Testis (tissue), 2 donors: ENCODE measurements at regions not wholly inside any gene's neighbourhood (a gene's known extent, or its start where the extent isn't known, plus 50 kb on each side); places are given as distances from the start of the nearest gene placed in this dataset.

Experiments used
- DNase-seq: peaks from one replicate; pipeline ENCODE4 v3.0.0-alpha.2; 2019
- H3K27ac ChIP-seq, 2 donors: fragments of 200-600 bp; sonication (generic); one replicate each; pipeline ENCODE4 v1.5.1; 2019
- H3K27me3 ChIP-seq: fragments of 200-600 bp; sonication (generic); one replicate; pipeline ENCODE4 v1.5.1; 2019
- H3K36me3 ChIP-seq: fragments of 200-600 bp; sonication (generic); one replicate; pipeline ENCODE4 v1.5.1; 2017; ENCODE audit warnings: low read depth; ENCODE audit errors: missing control alignments
- H3K4me1 ChIP-seq: fragments of 200-600 bp; sonication (generic); one replicate; pipeline ENCODE4 v1.5.1; 2019
- H3K4me3 ChIP-seq, 2 donors: fragments of 200-600 bp; sonication (generic); one replicate each; pipeline ENCODE4 v1.5.1; 2017 to 2019
- H3K9me3 ChIP-seq: fragments of 200-600 bp; sonication (generic); one replicate; pipeline ENCODE4 v1.5.1; 2017
- POLR2A ChIP-seq: fragments of 450-650 bp; IDR thresholded peaks from one replicate; pipeline ENCODE4 v1.6.1; 2017; ENCODE audit warnings: antibody characterized with exemption, mild to moderate bottlenecking, moderate library complexity
- WGBS, 2 donors: methylation state at CpG; one replicate each; pipeline ENCODE4 v1.1.5; 2018; 5-methylcytosine and 5-hydroxymethylcytosine counted together
- intact Hi-C: fragments of 100-400 bp; cut with DNase I; formaldehyde crosslinking; loops from one replicate; pipeline ENCODE4 v1.15.1; 2023; ENCODE audit warnings: low total_unique reads
- TF ChIP-seq, protein P1 (sequence below), 3 experiments: fragments of 450-650 bp in 2 of 3; fragments of 200-600 bp in 1 of 3; sonication (generic) in 1 of 3; IDR thresholded peaks; one replicate each; pipeline ENCODE4 v1.5.1; 2016 to 2019; ENCODE audit warnings: antibody characterized with exemption in 3 of 3, mild to moderate bottlenecking in 2 of 3, moderate library complexity in 1 of 3

- TF ChIP-seq POLR2A: no peak
- TF ChIP-seq, protein P1, sequence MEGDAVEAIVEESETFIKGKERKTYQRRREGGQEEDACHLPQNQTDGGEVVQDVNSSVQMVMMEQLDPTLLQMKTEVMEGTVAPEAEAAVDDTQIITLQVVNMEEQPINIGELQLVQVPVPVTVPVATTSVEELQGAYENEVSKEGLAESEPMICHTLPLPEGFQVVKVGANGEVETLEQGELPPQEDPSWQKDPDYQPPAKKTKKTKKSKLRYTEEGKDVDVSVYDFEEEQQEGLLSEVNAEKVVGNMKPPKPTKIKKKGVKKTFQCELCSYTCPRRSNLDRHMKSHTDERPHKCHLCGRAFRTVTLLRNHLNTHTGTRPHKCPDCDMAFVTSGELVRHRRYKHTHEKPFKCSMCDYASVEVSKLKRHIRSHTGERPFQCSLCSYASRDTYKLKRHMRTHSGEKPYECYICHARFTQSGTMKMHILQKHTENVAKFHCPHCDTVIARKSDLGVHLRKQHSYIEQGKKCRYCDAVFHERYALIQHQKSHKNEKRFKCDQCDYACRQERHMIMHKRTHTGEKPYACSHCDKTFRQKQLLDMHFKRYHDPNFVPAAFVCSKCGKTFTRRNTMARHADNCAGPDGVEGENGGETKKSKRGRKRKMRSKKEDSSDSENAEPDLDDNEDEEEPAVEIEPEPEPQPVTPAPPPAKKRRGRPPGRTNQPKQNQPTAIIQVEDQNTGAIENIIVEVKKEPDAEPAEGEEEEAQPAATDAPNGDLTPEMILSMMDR (IDR thresholded peaks at IDR 0.05): no peak
- no peak overlapping the region for H3K4me3 ChIP-seq
- H3K36me3 ChIP-seq: no peaks in the 10 kb centered on the region
- intact Hi-C loops: no loop called here
- no peaks in the 10 kb centered on the region for H3K4me1 ChIP-seq
- no peaks in the 10 kb centered on the region for H3K9me3 ChIP-seq
- no peak for DNase-seq
- H3K27me3 ChIP-seq: no peaks in the 10 kb centered on the region
- WGBS, 2 donors: 80 to 92% methylated on average over 1 of the region's 1 CpG
- no peak overlapping the region for H3K27ac ChIP-seq
Measured at GRCh38 chr6:148044921-148045320, 297.7 kb upstream of the SASH1 start.

DNA sequence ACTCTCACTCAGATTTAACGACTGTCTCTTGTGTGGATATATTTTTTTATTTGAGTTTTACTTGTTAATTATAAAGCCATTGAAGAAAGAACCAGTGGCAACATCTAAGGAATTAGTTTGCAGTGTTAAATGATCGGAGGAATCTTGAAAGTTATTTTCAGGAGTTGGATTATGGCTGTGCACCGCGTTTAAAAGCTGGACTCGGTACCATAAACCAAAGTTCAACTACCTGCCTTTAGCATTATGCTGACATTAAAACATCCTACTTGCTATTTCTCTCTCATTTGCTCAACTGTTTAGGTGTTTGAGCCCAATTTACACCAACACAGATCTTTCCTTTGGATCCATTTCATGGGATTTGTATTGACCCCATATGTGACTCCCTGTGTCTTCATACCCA, 289.4 kb upstream of the SASH1 start:
- intact Hi-C loops: no loop called here

DNA sequence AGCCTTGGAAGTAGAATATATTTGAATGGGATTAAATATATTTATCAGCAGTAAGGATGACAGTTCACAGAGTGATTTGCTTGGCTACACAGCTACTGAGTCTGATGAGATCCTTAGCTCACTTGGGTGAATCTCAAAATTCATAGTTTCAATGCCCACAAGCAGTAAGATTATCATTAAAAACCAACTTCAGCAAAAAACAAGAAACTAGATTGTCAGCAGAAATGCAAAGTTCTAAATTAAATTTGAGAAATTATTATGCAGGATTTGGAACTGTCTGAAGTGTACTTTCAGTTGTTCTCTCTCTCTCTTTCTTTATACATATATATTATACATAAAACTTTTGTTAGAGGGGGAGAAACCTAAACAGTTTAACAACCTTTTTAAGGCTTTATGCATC, 288.8 kb upstream of the SASH1 start:
- intact Hi-C loops: no loop called here
- H3K27ac ChIP-seq: no peak overlapping the region
- TF ChIP-seq POLR2A: no peak
- TF ChIP-seq, protein P1 (IDR thresholded peaks at IDR 0.05): no peak

More for the DNA sequence above, 289.4 kb upstream of the SASH1 start:
- TF ChIP-seq, protein P1 (IDR thresholded peaks at IDR 0.05): no peak
- TF ChIP-seq POLR2A: no peak
- DNase-seq: no peak
- whole genome bisulfite sequencing, 2 donors: 74 to 84% methylated on average over 5 of the region's 5 CpGs
- no peak overlapping the region for H3K4me3 ChIP-seq
- no peak overlapping the region for H3K27ac ChIP-seq
- no peaks in the 10 kb centered on the region for H3K9me3 ChIP-seq
- H3K36me3 ChIP-seq: no peaks in the 10 kb centered on the region
- H3K4me1 ChIP-seq: no peaks in the 10 kb centered on the region
- no peaks in the 10 kb centered on the region for H3K27me3 ChIP-seq

DNA sequence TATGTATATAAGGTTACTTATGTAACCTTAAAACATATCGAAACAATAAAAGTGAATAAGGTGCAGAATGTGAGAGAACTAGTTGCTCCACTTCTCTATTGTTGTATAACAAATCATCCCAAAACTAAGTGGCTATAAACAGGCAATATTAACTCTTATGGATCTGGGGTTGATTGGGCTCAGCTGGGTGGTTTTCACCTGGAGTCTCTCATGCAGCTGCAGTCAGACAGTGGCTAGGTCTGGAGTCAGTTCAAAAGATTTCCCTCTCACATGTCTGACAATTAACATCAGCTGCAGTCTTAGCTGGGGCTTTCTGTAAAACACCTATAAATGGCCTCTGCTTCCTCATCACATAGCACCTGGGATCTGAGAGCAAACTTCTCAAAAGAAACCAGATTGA, 288.4 kb upstream of the SASH1 start:
- H3K27me3 ChIP-seq: no peaks in the 10 kb centered on the region
- intact Hi-C loops: no loop called here
- DNase-seq: no peak
- WGBS, 2 donors: 79 to 86% methylated on average over 1 of the region's 1 CpG
- no peaks in the 10 kb centered on the region for H3K4me1 ChIP-seq
- H3K36me3 ChIP-seq: no peaks in the 10 kb centered on the region
- H3K4me3 ChIP-seq: no peak overlapping the region
- TF ChIP-seq, protein P1 (IDR thresholded peaks at IDR 0.05): no peak
- no peak for TF ChIP-seq POLR2A
- no peaks in the 10 kb centered on the region for H3K9me3 ChIP-seq
- H3K27ac ChIP-seq: no peak overlapping the region

More for the DNA sequence above, 288.8 kb upstream of the SASH1 start:
- DNase-seq: no peak
- H3K4me1 ChIP-seq: no peaks in the 10 kb centered on the region
- no peaks in the 10 kb centered on the region for H3K36me3 ChIP-seq
- H3K9me3 ChIP-seq: no peaks in the 10 kb centered on the region
- no peaks in the 10 kb centered on the region for H3K27me3 ChIP-seq
- H3K4me3 ChIP-seq: no peak overlapping the region

- intact Hi-C loops: no loop called here
Measured at GRCh38 chr6:148055419-148055818, 287.2 kb upstream of the SASH1 start.

More at GRCh38 chr6:148055419-148055818, 287.2 kb upstream of the SASH1 start:
- Histone ChIP-seq H3K27ac (no peak overlapping the region), H3K9me3 (no peaks in the 10 kb centered on the region), H3K36me3 (no peaks in the 10 kb centered on the region), H3K27me3 (no peaks in the 10 kb centered on the region), H3K4me1 (no peaks in the 10 kb centered on the region), H3K4me3 (no peak overlapping the region)
- no peak for TF ChIP-seq POLR2A
- TF ChIP-seq, protein P1 (IDR thresholded peaks at IDR 0.05): no peak
- WGBS, 2 donors: 68 to 79% methylated on average over 3 of the region's 3 CpGs
- DNase-seq: no peak
